HEK293 (cell line): ENCODE measurements at regions not wholly inside any gene's neighbourhood (a gene's known extent, or its start where the extent isn't known, plus 50 kb on each side); places are given as distances from the start of the nearest gene placed in this dataset.

Source experiments
- CTCF ChIA-PET: fragments of 350-600 bp; formaldehyde crosslinking; extraction: SDS; loops from one replicate; lab custom pipeline; 2021; ENCODE audit warnings: antibody characterized with exemption; lab: Yijun Ruan, JAX
- POLR2A ChIA-PET: fragments of 300-600 bp; formaldehyde crosslinking; extraction: SDS; loops from one replicate; lab custom pipeline; 2020; ENCODE audit warnings: antibody characterized with exemption, inconsistent platforms; lab: Yijun Ruan, JAX
- H3K27ac ChIP-seq: fragments of 200-500 bp; sonication (Bioruptor generic); 2 replicates; pipeline ENCODE4 v1.5.1; 2014; ENCODE audit warnings: low read depth, low read length, control low read depth, inconsistent platforms; ENCODE audit errors: extremely low read depth
- H3K36me3 ChIP-seq, 2 experiments: fragments of 200-500 bp in 1 of 2; sonication (Bioruptor generic) in 1 of 2; 1 replicate in 1 of 2; 2 replicates in 1 of 2; pipeline ENCODE4 v1.5.1; 2014 to 2017; ENCODE audit warnings: inconsistent platforms in 2 of 2, low read length in 2 of 2; ENCODE audit not compliant: control insufficient read depth in 2 of 2, insufficient read depth in 1 of 2
- H3K4me1 ChIP-seq: fragments of 200-500 bp; sonication (Bioruptor generic); 2 replicates; pipeline ENCODE4 v1.5.1; 2014; ENCODE audit warnings: mild to moderate bottlenecking, low read length, inconsistent platforms; ENCODE audit not compliant: control insufficient read depth, insufficient read depth
- H3K4me3 ChIP-seq: 2 replicates; pipeline ENCODE4 v1.5.1; 2011; ENCODE audit warnings: low read depth, mild to moderate bottlenecking, control low read depth, low read length, moderate library complexity
- H3K9me3 ChIP-seq: fragments of 200-500 bp; sonication (Bioruptor generic); 2 replicates; pipeline ENCODE4 v1.5.1; 2014; ENCODE audit warnings: low read depth, low read length, inconsistent platforms; ENCODE audit not compliant: control insufficient read depth, insufficient read depth
- HOXA7 ChIP-seq: sonication (generic); formaldehyde crosslinking; IDR thresholded peaks from 2 replicates; pipeline ENCODE4 v1.8.1; 2022; ENCODE audit warnings: missing genetic modification reagents, borderline replicate concordance
- RBAK ChIP-seq: fragments of 450-650 bp; formaldehyde crosslinking; IDR thresholded peaks from 2 replicates; pipeline ENCODE4 v1.5.1; 2016; ENCODE audit warnings: missing biosample characterization, missing genetic modification characterization
- SP7 ChIP-seq: fragments of 450-650 bp; formaldehyde crosslinking; IDR thresholded peaks from 2 replicates; pipeline ENCODE4 v1.5.1; 2016; ENCODE audit warnings: missing biosample characterization, missing genetic modification characterization
- TRIM28 ChIP-seq: IDR thresholded peaks from 2 replicates; pipeline ENCODE4 v1.6.1; 2011; ENCODE audit warnings: low read length, control low read depth, borderline replicate concordance
- ZBTB44 ChIP-seq: fragments of 450-650 bp; IDR thresholded peaks from 2 replicates; pipeline ENCODE4 v1.5.1; 2018; ENCODE audit warnings: missing biosample characterization, mild to moderate bottlenecking, missing genetic modification characterization
- ZBTB48 ChIP-seq: fragments of 450-650 bp; formaldehyde crosslinking; IDR thresholded peaks from 2 replicates; pipeline ENCODE4 v1.5.1; 2016; ENCODE audit warnings: missing biosample characterization, missing genetic modification characterization
- ZBTB49 ChIP-seq: fragments of 450-650 bp; formaldehyde crosslinking; IDR thresholded peaks from 2 replicates; pipeline ENCODE4 v1.5.1; 2016; ENCODE audit warnings: missing biosample characterization, missing genetic modification characterization, low read depth
- ZFP69B ChIP-seq: fragments of 450-650 bp; formaldehyde crosslinking; IDR thresholded peaks from 2 replicates; pipeline ENCODE4 v1.5.1; 2016; ENCODE audit warnings: missing biosample characterization, missing genetic modification characterization
- ZNF140 ChIP-seq: fragments of 450-650 bp; formaldehyde crosslinking; IDR thresholded peaks from 2 replicates; pipeline ENCODE4 v1.5.1; 2016; ENCODE audit warnings: missing biosample characterization, missing genetic modification characterization
- ZNF2 ChIP-seq: fragments of 450-650 bp; formaldehyde crosslinking; IDR thresholded peaks from 2 replicates; pipeline ENCODE4 v1.5.1; 2016; ENCODE audit warnings: missing biosample characterization, missing genetic modification characterization
- ZNF221 ChIP-seq: fragments of 450-650 bp; formaldehyde crosslinking; IDR thresholded peaks from 2 replicates; pipeline ENCODE4 v1.5.1; 2017; ENCODE audit warnings: missing biosample characterization, missing genetic modification characterization, borderline replicate concordance
- ZNF239 ChIP-seq: fragments of 450-650 bp; formaldehyde crosslinking; IDR thresholded peaks from 2 replicates; pipeline ENCODE4 v1.5.1; 2016; ENCODE audit warnings: missing biosample characterization, missing genetic modification characterization
- ZNF302 ChIP-seq: fragments of 450-650 bp; formaldehyde crosslinking; IDR thresholded peaks from 2 replicates; pipeline ENCODE4 v1.5.1; 2016; ENCODE audit warnings: missing biosample characterization, missing genetic modification characterization, low read depth
- ZNF37A ChIP-seq: fragments of 450-650 bp; IDR thresholded peaks from 2 replicates; pipeline ENCODE4 v1.5.1; 2018; ENCODE audit warnings: missing biosample characterization, missing genetic modification characterization
- ZNF514 ChIP-seq: fragments of 450-650 bp; formaldehyde crosslinking; IDR thresholded peaks from 2 replicates; pipeline ENCODE4 v1.5.1; 2016; ENCODE audit warnings: missing biosample characterization, missing genetic modification characterization
- ZNF521 ChIP-seq: fragments of 450-650 bp; formaldehyde crosslinking; IDR thresholded peaks from 2 replicates; pipeline ENCODE4 v1.5.1; 2017; ENCODE audit warnings: missing biosample characterization, mild to moderate bottlenecking, missing genetic modification characterization
- ZNF561 ChIP-seq: fragments of 450-650 bp; IDR thresholded peaks from 2 replicates; pipeline ENCODE4 v1.5.1; 2018; ENCODE audit warnings: missing biosample characterization, missing genetic modification characterization, borderline replicate concordance
- ZNF610 ChIP-seq: fragments of 450-650 bp; formaldehyde crosslinking; IDR thresholded peaks from 2 replicates; pipeline ENCODE4 v1.5.1; 2016; ENCODE audit warnings: missing biosample characterization, missing genetic modification characterization, borderline replicate concordance
- ZNF621 ChIP-seq: fragments of 450-650 bp; formaldehyde crosslinking; IDR thresholded peaks from 2 replicates; pipeline ENCODE4 v1.5.1; 2017; ENCODE audit warnings: missing biosample characterization, missing genetic modification characterization
- ZNF624 ChIP-seq: fragments of 450-650 bp; formaldehyde crosslinking; IDR thresholded peaks from 2 replicates; pipeline ENCODE4 v1.5.1; 2017; ENCODE audit warnings: missing biosample characterization, missing genetic modification characterization
- ZNF639 ChIP-seq: fragments of 450-650 bp; formaldehyde crosslinking; IDR thresholded peaks from 2 replicates; pipeline ENCODE4 v1.5.1; 2016; ENCODE audit warnings: missing biosample characterization, missing genetic modification characterization
- ZNF707 ChIP-seq: fragments of 450-650 bp; formaldehyde crosslinking; IDR thresholded peaks from 2 replicates; pipeline ENCODE4 v1.5.1; 2016; ENCODE audit warnings: missing biosample characterization, missing genetic modification characterization
- ZNF830 ChIP-seq: fragments of 450-650 bp; IDR thresholded peaks from 2 replicates; pipeline ENCODE4 v1.5.0; 2018; ENCODE audit warnings: missing biosample characterization, missing genetic modification characterization, low read depth, mild to moderate bottlenecking, moderate library complexity
- ZNF843 ChIP-seq: fragments of 450-650 bp; formaldehyde crosslinking; IDR thresholded peaks from 2 replicates; pipeline ENCODE4 v1.5.1; 2016; ENCODE audit warnings: missing biosample characterization, missing genetic modification characterization
- ZXDB ChIP-seq: fragments of 450-650 bp; formaldehyde crosslinking; IDR thresholded peaks from 2 replicates; pipeline ENCODE4 v1.5.1; 2016; ENCODE audit warnings: missing biosample characterization, missing genetic modification characterization
- TF ChIP-seq, protein P1 (sequence below): fragments of 450-650 bp; formaldehyde crosslinking; IDR thresholded peaks from 2 replicates; pipeline ENCODE4 v1.5.1; 2017; ENCODE audit warnings: missing biosample characterization, missing genetic modification characterization

- TF ChIP-seq ZBTB44 (tag by site-specific recombination) (no peak), ZNF639 (no peak)
Measured at GRCh38 chr7:16169537-16169936, 251.8 kb downstream of the CRPPA start (continued).

DNA sequence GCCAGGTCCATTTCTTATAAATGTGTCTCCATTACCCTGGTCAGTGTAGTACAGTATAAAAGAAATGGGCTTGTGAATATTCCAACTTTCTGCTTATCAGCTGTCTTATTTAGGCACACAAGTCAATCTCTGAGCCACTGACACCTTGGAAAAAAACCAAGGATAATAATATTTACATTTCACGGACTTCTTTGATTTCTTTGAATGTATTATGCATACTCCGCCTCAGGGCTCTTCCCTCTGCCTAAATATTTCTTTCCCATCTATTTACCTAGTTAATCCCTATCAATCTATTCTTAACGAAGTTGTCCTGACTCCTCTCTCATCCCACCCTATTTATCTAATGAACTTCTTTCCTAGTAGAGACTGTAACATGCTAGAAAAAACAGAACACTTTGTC, 253.8 kb downstream of the CRPPA start:
- TF ChIP-seq ZNF37A (tag by site-specific recombination) = no peak
- TF ChIP-seq ZNF521 = no peak
- TF ChIP-seq ZBTB44 (tag by site-specific recombination) = no peak
- TF ChIP-seq HOXA7 = no peak
- no peak for TF ChIP-seq ZNF239 (tag by site-specific recombination)
- TF ChIP-seq SP7 (tag by site-specific recombination) = no peak
- TF ChIP-seq, protein P1, sequence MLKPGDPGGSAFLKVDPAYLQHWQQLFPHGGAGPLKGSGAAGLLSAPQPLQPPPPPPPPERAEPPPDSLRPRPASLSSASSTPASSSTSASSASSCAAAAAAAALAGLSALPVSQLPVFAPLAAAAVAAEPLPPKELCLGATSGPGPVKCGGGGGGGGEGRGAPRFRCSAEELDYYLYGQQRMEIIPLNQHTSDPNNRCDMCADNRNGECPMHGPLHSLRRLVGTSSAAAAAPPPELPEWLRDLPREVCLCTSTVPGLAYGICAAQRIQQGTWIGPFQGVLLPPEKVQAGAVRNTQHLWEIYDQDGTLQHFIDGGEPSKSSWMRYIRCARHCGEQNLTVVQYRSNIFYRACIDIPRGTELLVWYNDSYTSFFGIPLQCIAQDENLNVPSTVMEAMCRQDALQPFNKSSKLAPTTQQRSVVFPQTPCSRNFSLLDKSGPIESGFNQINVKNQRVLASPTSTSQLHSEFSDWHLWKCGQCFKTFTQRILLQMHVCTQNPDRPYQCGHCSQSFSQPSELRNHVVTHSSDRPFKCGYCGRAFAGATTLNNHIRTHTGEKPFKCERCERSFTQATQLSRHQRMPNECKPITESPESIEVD (tag by site-specific recombination) = no peak
- TF ChIP-seq ZBTB48 (tag by site-specific recombination) = no peak
- TF ChIP-seq ZXDB (tag by site-specific recombination) = no peak
- Histone ChIP-seq H3K36me3 (no peaks in the 10 kb centered on the region), H3K9me3 (no peaks in the 10 kb centered on the region), H3K27ac (no peak overlapping the region), H3K4me1 (no peaks in the 10 kb centered on the region), H3K4me3 (no peak overlapping the region)
- ChIA-PET CTCF (interaction anchor here (0.6 kb wide), 1 partner anchor 62 kb away, joined by 3 read pairs; no protein-coding TSS in a partner anchor), POLR2A (interaction anchor here (0.5 kb wide), 1 partner anchor 19 kb away, joined by 3 read pairs; no protein-coding TSS in a partner anchor)

DNA sequence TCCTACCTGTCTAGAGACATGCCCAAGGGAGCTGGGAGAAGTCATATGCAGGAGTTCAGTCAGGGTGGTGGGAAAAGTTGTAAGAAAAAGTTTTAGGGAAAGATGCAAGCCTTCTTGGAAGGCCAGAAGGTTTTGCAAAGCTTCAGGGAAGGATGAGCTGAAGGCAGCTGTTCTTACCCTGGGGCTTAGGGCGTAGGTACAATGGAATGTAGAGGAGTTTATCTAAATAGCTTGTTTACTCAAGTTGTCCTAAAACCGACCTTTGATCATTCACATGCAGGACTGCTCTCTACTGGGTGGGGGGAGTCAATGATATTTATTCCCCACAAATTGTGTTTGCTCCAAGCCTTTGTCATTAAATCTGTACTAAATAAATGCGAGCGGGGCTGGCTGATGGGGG, 277.0 kb downstream of the CRPPA start:
- Histone ChIP-seq H3K9me3 (no peaks in the 10 kb centered on the region), H3K4me1 (no peaks in the 10 kb centered on the region), H3K36me3 (no peaks in the 10 kb centered on the region), H3K27ac (no peak overlapping the region), H3K4me3 (no peak overlapping the region)
- CTCF ChIA-PET = no interaction called here
- POLR2A ChIA-PET = no interaction called here
- TF ChIP-seq ZNF140 (tag by site-specific recombination) (no peak), ZNF707 (tag by site-specific recombination) (no peak), ZNF830 (tag by site-specific recombination) (no peak), ZNF221 (tag by site-specific recombination) (no peak), ZXDB (tag by site-specific recombination) (no peak), ZNF561 (tag by site-specific recombination) (no peak), ZNF624 (tag by site-specific recombination) (no peak), ZFP69B (no peak), ZNF843 (no peak), ZBTB49 (no peak), TRIM28 (no peak), ZNF621 (tag by site-specific recombination) (no peak), RBAK (no peak), ZNF2 (tag by site-specific recombination) (no peak), ZNF514 (tag by site-specific recombination) (no peak), ZNF302 (no peak), ZNF610 (tag by site-specific recombination) (no peak)
